H9 (cell line): ENCODE measurements at regions not wholly inside any gene's neighbourhood (a gene's known extent, or its start where the extent isn't known, plus 50 kb on each side); places are given as distances from the start of the nearest gene placed in this dataset.

Experiments used
- DNase-seq: peaks from one replicate; pipeline ENCODE4 v3.0.0-alpha.2; 2017
- H2AFZ ChIP-seq: one replicate; pipeline ENCODE4 v1.6.1; 2013; ENCODE audit warnings: mild to moderate bottlenecking, low read length, control low read depth, moderate library complexity
- H2AK5ac ChIP-seq: 2 replicates; pipeline ENCODE4 v1.6.1; 2013; ENCODE audit warnings: low read length, control low read depth, mixed read lengths; ENCODE audit not compliant: insufficient read length
- H2BK120ac ChIP-seq: one replicate; pipeline ENCODE4 v1.6.1; 2013; ENCODE audit warnings: low read depth, mild to moderate bottlenecking, low read length, control low read depth, inconsistent platforms; ENCODE audit not compliant: poor library complexity, severe bottlenecking
- H2BK12ac ChIP-seq: 2 replicates; pipeline ENCODE4 v1.6.1; 2013; ENCODE audit warnings: low read length, control low read depth, mixed read lengths, low read depth; ENCODE audit not compliant: insufficient read length
- H2BK15ac ChIP-seq: 2 replicates; pipeline ENCODE4 v1.6.1; 2013; ENCODE audit warnings: low read depth, low read length, control low read depth
- H2BK20ac ChIP-seq: one replicate; pipeline ENCODE4 v1.6.1; 2013; ENCODE audit warnings: low read depth, mild to moderate bottlenecking, low read length, control low read depth, inconsistent platforms; ENCODE audit not compliant: poor library complexity, severe bottlenecking
- H2BK5ac ChIP-seq: 2 replicates; pipeline ENCODE4 v1.6.1; 2013; ENCODE audit warnings: low read length, control low read depth, mixed read lengths; ENCODE audit not compliant: insufficient read length
- H3K14ac ChIP-seq: 2 replicates; pipeline ENCODE4 v1.6.1; 2013; ENCODE audit warnings: low read length, control low read depth; ENCODE audit not compliant: insufficient read depth
- H3K18ac ChIP-seq: 2 replicates; pipeline ENCODE4 v1.6.1; 2013; ENCODE audit warnings: low read depth, mild to moderate bottlenecking, mixed read lengths, low read length, control low read depth; ENCODE audit not compliant: insufficient read length
- H3K23ac ChIP-seq: 2 replicates; pipeline ENCODE4 v1.6.1; 2013; ENCODE audit warnings: low read length, control low read depth, mixed read lengths, low read depth; ENCODE audit not compliant: insufficient read length
- H3K23me2 ChIP-seq: 2 replicates; pipeline ENCODE4 v1.6.1; 2013; ENCODE audit warnings: low read depth, mild to moderate bottlenecking, mixed read lengths, low read length, control low read depth; ENCODE audit not compliant: insufficient read length, poor library complexity, severe bottlenecking
- H3K27ac ChIP-seq: 2 replicates; pipeline ENCODE4 v1.5.1; 2013; ENCODE audit warnings: low read length, control low read depth, mixed read lengths, low read depth; ENCODE audit not compliant: insufficient read length
- H3K27me3 ChIP-seq: 2 replicates; pipeline ENCODE4 v1.6.1; 2013; ENCODE audit warnings: low read length, control low read depth, inconsistent platforms; ENCODE audit not compliant: insufficient read depth
- H3K4ac ChIP-seq: 2 replicates; pipeline ENCODE4 v1.6.1; 2013; ENCODE audit warnings: low read depth, mild to moderate bottlenecking, control low read depth, inconsistent platforms, low read length, moderate library complexity
- H3K4me1 ChIP-seq: 2 replicates; pipeline ENCODE4 v1.6.1; 2013; ENCODE audit warnings: low read length, control low read depth, inconsistent platforms; ENCODE audit not compliant: insufficient read depth
- H3K4me2 ChIP-seq: 2 replicates; pipeline ENCODE4 v1.6.1; 2013; ENCODE audit warnings: low read length, control low read depth, mixed read lengths; ENCODE audit not compliant: insufficient read length, insufficient read depth
- H3K56ac ChIP-seq: 2 replicates; pipeline ENCODE4 v1.6.1; 2013; ENCODE audit warnings: low read depth, mild to moderate bottlenecking, mixed read lengths, low read length, control low read depth; ENCODE audit not compliant: insufficient read length
- H3K79me1 ChIP-seq: 2 replicates; pipeline ENCODE4 v1.6.1; 2013; ENCODE audit warnings: low read depth, mild to moderate bottlenecking, moderate library complexity, low read length, control low read depth, inconsistent platforms; ENCODE audit not compliant: insufficient read depth, poor library complexity, severe bottlenecking
- H3K79me2 ChIP-seq: 2 replicates; pipeline ENCODE4 v1.6.1; 2013; ENCODE audit warnings: low read length, control low read depth, inconsistent platforms; ENCODE audit not compliant: insufficient read depth
- H3K9ac ChIP-seq: 2 replicates; pipeline ENCODE4 v1.6.1; 2013; ENCODE audit warnings: low read length, control low read depth, mixed read lengths; ENCODE audit not compliant: insufficient read length; ENCODE audit errors: extremely low read depth
- H3K9me3 ChIP-seq: one replicate; pipeline ENCODE4 v1.6.1; 2013; ENCODE audit warnings: low read depth, low read length, inconsistent platforms; ENCODE audit not compliant: control insufficient read depth
- H3T11ph ChIP-seq: one replicate; pipeline ENCODE4 v1.6.1; 2013; ENCODE audit warnings: mild to moderate bottlenecking, low read length, control low read depth, inconsistent platforms
- H4K20me1 ChIP-seq: one replicate; pipeline ENCODE4 v1.6.1; 2013; ENCODE audit not compliant: control insufficient read depth, insufficient read length, insufficient read depth
- H4K5ac ChIP-seq: 2 replicates; pipeline ENCODE4 v1.6.1; 2013; ENCODE audit warnings: low read depth, mild to moderate bottlenecking, mixed read lengths, low read length, control low read depth; ENCODE audit not compliant: insufficient read length
- H4K8ac ChIP-seq: replicated peaks from 2 replicates; pipeline ENCODE4 v1.6.1; 2013; ENCODE audit warnings: low read length, control low read depth, mixed read lengths, low read depth; ENCODE audit not compliant: insufficient read length
- H4K91ac ChIP-seq: 2 replicates; pipeline ENCODE4 v1.6.1; 2013; ENCODE audit warnings: low read depth, mild to moderate bottlenecking, moderate library complexity, mixed read lengths, low read length, control low read depth; ENCODE audit not compliant: insufficient read length
- H3K27ac Mint-ChIP-seq, 3 experiments: 2 replicates in 2 of 3; 3 replicates in 1 of 3; pipeline ENCODE4 v1.8.0; 2020 to 2021; ENCODE audit warnings: mixed read lengths in 3 of 3, mild to moderate bottlenecking in 1 of 3, moderate library complexity in 1 of 3
- H3K27me3 Mint-ChIP-seq: 2 replicates; pipeline ENCODE4 v1.8.0; 2021; ENCODE audit warnings: low read depth, mild to moderate bottlenecking, moderate library complexity, mixed read lengths
- H3K36me3 Mint-ChIP-seq, 3 experiments: 2 replicates in 2 of 3; 3 replicates in 1 of 3; pipeline ENCODE4 v1.8.0; 2020 to 2021; ENCODE audit warnings: low read depth in 3 of 3, mixed read lengths in 3 of 3; ENCODE audit not compliant: insufficient read depth in 1 of 3
- H3K4me1 Mint-ChIP-seq, 2 experiments: 2 replicates each; pipeline ENCODE4 v1.8.0; 2020; ENCODE audit warnings: mixed read lengths in 2 of 2
- H3K4me3 Mint-ChIP-seq, 2 experiments: 2 replicates in 1 of 2; 3 replicates in 1 of 2; pipeline ENCODE4 v1.8.0; 2020 to 2021; ENCODE audit warnings: mild to moderate bottlenecking in 2 of 2, mixed read lengths in 2 of 2, moderate library complexity in 1 of 2
- H3K9me3 Mint-ChIP-seq, 2 experiments: 2 replicates in 1 of 2; 3 replicates in 1 of 2; pipeline ENCODE4 v1.8.0; 2020; ENCODE audit warnings: mild to moderate bottlenecking in 2 of 2, mixed read lengths in 2 of 2, moderate library complexity in 1 of 2
- TF ChIP-seq, protein P1 (sequence below): fragments of 200-600 bp; sonication (generic); conservative IDR thresholded peaks from 3 replicates; pipeline ENCODE4 v1.8.0; 2021; ENCODE audit warnings: antibody characterized with exemption, mild to moderate bottlenecking

DNA sequence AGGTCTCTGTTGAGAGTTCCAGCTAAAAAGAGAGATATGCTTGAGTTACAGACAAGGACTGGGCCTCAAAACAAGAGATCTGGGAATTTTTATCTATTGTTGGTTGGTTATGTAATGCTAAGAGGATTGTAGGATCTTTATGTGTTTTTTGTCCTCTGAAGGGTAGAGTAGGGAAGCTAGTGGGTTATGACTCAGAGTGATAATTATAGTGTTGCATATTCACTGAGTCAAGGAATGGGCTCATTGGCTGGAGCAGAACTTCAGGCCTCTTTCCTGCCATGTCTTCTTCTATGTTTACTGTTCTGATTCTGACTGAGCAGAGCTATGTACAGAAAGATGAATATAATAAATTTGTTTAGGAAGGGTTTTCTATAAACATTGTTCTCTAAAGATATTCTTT lies 66.1 kb upstream of the NOX3 start:
- Histone ChIP-seq H2BK20ac (no peak overlapping the region), H3T11ph (no peak overlapping the region), H4K5ac (no peak overlapping the region), H3K4ac (no peak overlapping the region), H4K20me1 (no peaks in the 10 kb centered on the region), H4K8ac (no peak overlapping the region), H3K23ac (no peak overlapping the region), H2AK5ac (no peak overlapping the region), H2BK15ac (no peak overlapping the region), H3K23me2 (no peaks in the 10 kb centered on the region), H3K9ac (no peak overlapping the region), H2BK5ac (no peak overlapping the region), H3K4me1 (peaks cover 2% of the 10 kb centered on the region; the same call in 1 of the 2 replicates), H3K4me2 (no peak overlapping the region), H4K91ac (no peak overlapping the region), H2BK12ac (no peak overlapping the region), H3K56ac (no peak overlapping the region), H3K27ac (no peak overlapping the region), H2BK120ac (no peak overlapping the region), H3K18ac (no peak overlapping the region), H3K14ac (no peak overlapping the region), H3K79me1 (no peaks in the 10 kb centered on the region), H2AFZ (no peak overlapping the region), H3K27me3 (no peaks in the 10 kb centered on the region), H3K79me2 (no peaks in the 10 kb centered on the region), H3K9me3 (no peaks in the 10 kb centered on the region)
- Mint-ChIP-seq H3K9me3 (peaks cover 0 to 2% of the 10 kb centered on the region in 2 experiments; a peak in 2 of 5 replicates), H3K27ac (no peak overlapping the region), H3K36me3 (peaks cover 0 to 4% (median 3%) of the 10 kb centered on the region in 3 experiments; a peak in 2 of 7 replicates), H3K4me1 (peaks cover 20% of the 10 kb centered on the region in 2 experiments), H3K27me3 (no peaks in the 10 kb centered on the region), H3K4me3 (no peak overlapping the region)
- TF ChIP-seq, protein P1, sequence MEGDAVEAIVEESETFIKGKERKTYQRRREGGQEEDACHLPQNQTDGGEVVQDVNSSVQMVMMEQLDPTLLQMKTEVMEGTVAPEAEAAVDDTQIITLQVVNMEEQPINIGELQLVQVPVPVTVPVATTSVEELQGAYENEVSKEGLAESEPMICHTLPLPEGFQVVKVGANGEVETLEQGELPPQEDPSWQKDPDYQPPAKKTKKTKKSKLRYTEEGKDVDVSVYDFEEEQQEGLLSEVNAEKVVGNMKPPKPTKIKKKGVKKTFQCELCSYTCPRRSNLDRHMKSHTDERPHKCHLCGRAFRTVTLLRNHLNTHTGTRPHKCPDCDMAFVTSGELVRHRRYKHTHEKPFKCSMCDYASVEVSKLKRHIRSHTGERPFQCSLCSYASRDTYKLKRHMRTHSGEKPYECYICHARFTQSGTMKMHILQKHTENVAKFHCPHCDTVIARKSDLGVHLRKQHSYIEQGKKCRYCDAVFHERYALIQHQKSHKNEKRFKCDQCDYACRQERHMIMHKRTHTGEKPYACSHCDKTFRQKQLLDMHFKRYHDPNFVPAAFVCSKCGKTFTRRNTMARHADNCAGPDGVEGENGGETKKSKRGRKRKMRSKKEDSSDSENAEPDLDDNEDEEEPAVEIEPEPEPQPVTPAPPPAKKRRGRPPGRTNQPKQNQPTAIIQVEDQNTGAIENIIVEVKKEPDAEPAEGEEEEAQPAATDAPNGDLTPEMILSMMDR, result no peak
- DNase-seq, result no peak
